ENCODE measurements at regions not wholly inside any gene's neighbourhood (a gene's known extent, or its start where the extent isn't known, plus 50 kb on each side); places are given as distances from the start of the nearest gene placed in this dataset.

GRCh38 chr5:56346741-56347535, 113.8 kb upstream of the ANKRD55 start:
- TF ChIP-seq CTCF (IDR thresholded peaks at IDR 0.05) (no peak), POLR2A (IDR thresholded peaks at IDR 0.05) (no peak)

Measured in right lobe of liver (tissue), 4 donors.